ENCODE measurements at regions not wholly inside any gene's neighbourhood (a gene's known extent, or its start where the extent isn't known, plus 50 kb on each side); places are given as distances from the start of the nearest gene placed in this dataset. TPM values are rescaled to one million over a fixed set of nuclear protein-coding genes. Genes with fewer than 3 reads are reported as not detected.

Small RNA genes lying in the stretch of these regions (small RNA-seq; reads per million reads assigned to genes)
- gene RF00019 (ENCODE audit: low replicate concordance): not detected
